Activated naive CD8-positive, alpha-beta T cell treated with anti-CD3 and anti-CD28 coated beads, Interleukin-2, amount 50 U/mL, for 24 hours (primary cell): ENCODE measurements at regions not wholly inside any gene's neighbourhood (a gene's known extent, or its start where the extent isn't known, plus 50 kb on each side); places are given as distances from the start of the nearest gene placed in this dataset.

Source experiments
- ATAC-seq: fragments of 150-1000 bp; cut with Tn5 transposase; one replicate; pipeline ENCODE4 v1.10.0; 2021
- DNase-seq: peaks from one replicate; pipeline ENCODE4 v3.0.0; 2021
- H3K27ac Mint-ChIP-seq: one replicate; pipeline ENCODE4 v1.8.0; 2021; ENCODE audit warnings: mild to moderate bottlenecking, mixed read lengths
- H3K27me3 Mint-ChIP-seq: one replicate; pipeline ENCODE4 v1.8.0; 2021; ENCODE audit warnings: mixed read lengths
- H3K36me3 Mint-ChIP-seq: one replicate; pipeline ENCODE4 v1.8.0; 2021; ENCODE audit warnings: low read depth, mixed read lengths
- H3K4me1 Mint-ChIP-seq: one replicate; pipeline ENCODE4 v1.8.0; 2021; ENCODE audit warnings: mixed read lengths
- H3K4me3 Mint-ChIP-seq: one replicate; pipeline ENCODE4 v1.8.0; 2021; ENCODE audit warnings: mild to moderate bottlenecking, moderate library complexity, mixed read lengths
- H3K9me3 Mint-ChIP-seq: one replicate; pipeline ENCODE4 v1.8.0; 2021; ENCODE audit warnings: mixed read lengths

GRCh38 chr17:73957564-73957963 is 245.9 kb upstream of the RPL38 start:
- H3K36me3 Mint-ChIP-seq, result no peaks in the 10 kb centered on the region
- H3K4me3 Mint-ChIP-seq, result no peak overlapping the region
- no peaks in the 10 kb centered on the region for H3K4me1 Mint-ChIP-seq
- ATAC-seq (no peak), DNase-seq (no peak)
- H3K27me3 Mint-ChIP-seq, result no peaks in the 10 kb centered on the region
- H3K27ac Mint-ChIP-seq, result no peak overlapping the region
- H3K9me3 Mint-ChIP-seq, result no peaks in the 10 kb centered on the region

GRCh38 chr17:73958453-73958852 is 245.0 kb upstream of the RPL38 start:
- DNase-seq (no peak), ATAC-seq (no peak)
- Mint-ChIP-seq H3K27ac (no peak overlapping the region), H3K4me3 (no peak overlapping the region), H3K4me1 (no peaks in the 10 kb centered on the region), H3K36me3 (no peaks in the 10 kb centered on the region), H3K9me3 (no peaks in the 10 kb centered on the region), H3K27me3 (no peaks in the 10 kb centered on the region)

GRCh38 chr17:73960469-73960868 is 243.0 kb upstream of the RPL38 start:
- H3K4me3 Mint-ChIP-seq, result no peak overlapping the region
- H3K27ac Mint-ChIP-seq, result no peak overlapping the region
- no peaks in the 10 kb centered on the region for H3K27me3 Mint-ChIP-seq

GRCh38 chr17:73962308-73962707 is 241.2 kb upstream of the RPL38 start:
- ATAC-seq (no peak), DNase-seq (no peak)
- Mint-ChIP-seq H3K4me3 (no peak overlapping the region), H3K9me3 (peaks cover 10% of the 10 kb centered on the region), H3K27ac (no peak overlapping the region), H3K4me1 (no peaks in the 10 kb centered on the region), H3K36me3 (peaks cover 2% of the 10 kb centered on the region), H3K27me3 (peaks cover 2% of the 10 kb centered on the region)

More at GRCh38 chr17:73960469-73960868, 243.0 kb upstream of the RPL38 start:
- peaks cover 2% of the 10 kb centered on the region for H3K36me3 Mint-ChIP-seq
- DNase-seq (no peak), ATAC-seq (no peak)
- H3K9me3 Mint-ChIP-seq, result peaks cover 10% of the 10 kb centered on the region
- no peaks in the 10 kb centered on the region for H3K4me1 Mint-ChIP-seq

- H3K27ac Mint-ChIP-seq, result no peak overlapping the region
- H3K36me3 Mint-ChIP-seq, result peaks cover 2% of the 10 kb centered on the region
- H3K4me3 Mint-ChIP-seq, result no peak overlapping the region
- ATAC-seq (no peak), DNase-seq (no peak)
- H3K9me3 Mint-ChIP-seq, result peaks cover 10% of the 10 kb centered on the region
- peaks cover 24% of the 10 kb centered on the region for H3K27me3 Mint-ChIP-seq
- no peaks in the 10 kb centered on the region for H3K4me1 Mint-ChIP-seq
Observed at GRCh38 chr17:73968680-73969079, 234.8 kb upstream of the RPL38 start.

GRCh38 chr17:73969956-73970355 is 233.5 kb upstream of the RPL38 start:
- Mint-ChIP-seq H3K4me1 (no peaks in the 10 kb centered on the region), H3K4me3 (no peak overlapping the region), H3K27ac (no peak overlapping the region), H3K36me3 (peaks cover 2% of the 10 kb centered on the region), H3K27me3 (peaks cover 24% of the 10 kb centered on the region), H3K9me3 (peaks cover 4% of the 10 kb centered on the region)
- DNase-seq, result no peak
- no peak for ATAC-seq

GRCh38 chr17:73971127-73971526 is 232.4 kb upstream of the RPL38 start:
- Mint-ChIP-seq H3K9me3 (no peaks in the 10 kb centered on the region), H3K27me3 (peaks cover 24% of the 10 kb centered on the region), H3K27ac (no peak overlapping the region), H3K36me3 (no peaks in the 10 kb centered on the region), H3K4me3 (no peak overlapping the region), H3K4me1 (no peaks in the 10 kb centered on the region)
- DNase-seq (no peak), ATAC-seq (no peak)

GRCh38 chr17:73972056-73972455 is 231.4 kb upstream of the RPL38 start:
- no peak for DNase-seq
- H3K27me3 Mint-ChIP-seq, result peaks cover 22% of the 10 kb centered on the region
- no peaks in the 10 kb centered on the region for H3K9me3 Mint-ChIP-seq
- H3K4me3 Mint-ChIP-seq, result no peak overlapping the region
- no peak for ATAC-seq
- H3K36me3 Mint-ChIP-seq, result no peaks in the 10 kb centered on the region
- H3K4me1 Mint-ChIP-seq, result no peaks in the 10 kb centered on the region
- H3K27ac Mint-ChIP-seq, result no peak overlapping the region

GRCh38 chr17:73972901-73973300 is 230.6 kb upstream of the RPL38 start:
- no peak for ATAC-seq
- Mint-ChIP-seq H3K27ac (no peak overlapping the region), H3K4me3 (no peak overlapping the region), H3K36me3 (no peaks in the 10 kb centered on the region), H3K9me3 (no peaks in the 10 kb centered on the region), H3K27me3 (peaks cover 21% of the 10 kb centered on the region), H3K4me1 (no peaks in the 10 kb centered on the region)
- no peak for DNase-seq

GRCh38 chr17:73973586-73974409 is 229.7 kb upstream of the RPL38 start:
- Mint-ChIP-seq H3K4me1 (no peaks in the 10 kb centered on the region), H3K4me3 (no peak overlapping the region), H3K27ac (no peak overlapping the region), H3K36me3 (no peaks in the 10 kb centered on the region), H3K9me3 (no peaks in the 10 kb centered on the region), H3K27me3 (peaks cover 18% of the 10 kb centered on the region)
- no peak for ATAC-seq
- no peak for DNase-seq

- Mint-ChIP-seq H3K27me3 (peaks cover 13% of the 10 kb centered on the region), H3K4me3 (no peak overlapping the region)
Observed at GRCh38 chr17:73974536-73974935, 228.9 kb upstream of the RPL38 start.

GRCh38 chr17:73976147-73976546 is 227.3 kb upstream of the RPL38 start:
- no peak for ATAC-seq
- H3K9me3 Mint-ChIP-seq, result no peaks in the 10 kb centered on the region
- H3K4me1 Mint-ChIP-seq, result no peaks in the 10 kb centered on the region
- H3K27ac Mint-ChIP-seq, result no peak overlapping the region
- DNase-seq, result no peak
- H3K4me3 Mint-ChIP-seq, result no peak overlapping the region
- H3K27me3 Mint-ChIP-seq, result peaks cover 5% of the 10 kb centered on the region
- H3K36me3 Mint-ChIP-seq, result no peaks in the 10 kb centered on the region

More at GRCh38 chr17:73974536-73974935, 228.9 kb upstream of the RPL38 start:
- no peak overlapping the region for H3K27ac Mint-ChIP-seq
- DNase-seq, result no peak
- H3K36me3 Mint-ChIP-seq, result no peaks in the 10 kb centered on the region
- ATAC-seq, result no peak
- no peaks in the 10 kb centered on the region for H3K9me3 Mint-ChIP-seq
- no peaks in the 10 kb centered on the region for H3K4me1 Mint-ChIP-seq

- DNase-seq, result no peak
- no peak for ATAC-seq
- no peak overlapping the region for H3K4me3 Mint-ChIP-seq
- H3K4me1 Mint-ChIP-seq, result no peaks in the 10 kb centered on the region
- H3K9me3 Mint-ChIP-seq, result no peaks in the 10 kb centered on the region
- peaks cover 5% of the 10 kb centered on the region for H3K27me3 Mint-ChIP-seq
- H3K36me3 Mint-ChIP-seq, result no peaks in the 10 kb centered on the region
- H3K27ac Mint-ChIP-seq, result no peak overlapping the region
Observed at GRCh38 chr17:73976676-73977521, 226.6 kb upstream of the RPL38 start.

GRCh38 chr17:73980517-73980916 is 223.0 kb upstream of the RPL38 start:
- H3K27ac Mint-ChIP-seq, result no peak overlapping the region
- H3K4me1 Mint-ChIP-seq, result peaks cover 8% of the 10 kb centered on the region
- no peak overlapping the region for H3K4me3 Mint-ChIP-seq
- ATAC-seq (no peak), DNase-seq (no peak)
- H3K27me3 Mint-ChIP-seq, result peaks cover 3% of the 10 kb centered on the region
- H3K9me3 Mint-ChIP-seq, result no peaks in the 10 kb centered on the region
- H3K36me3 Mint-ChIP-seq, result no peaks in the 10 kb centered on the region

GRCh38 chr17:73982871-73983270 is 220.6 kb upstream of the RPL38 start:
- H3K4me3 Mint-ChIP-seq, result no peak overlapping the region
- no peak for DNase-seq
- no peaks in the 10 kb centered on the region for H3K36me3 Mint-ChIP-seq
- H3K27me3 Mint-ChIP-seq, result peaks cover 3% of the 10 kb centered on the region
- H3K9me3 Mint-ChIP-seq, result no peaks in the 10 kb centered on the region
- peaks cover 8% of the 10 kb centered on the region for H3K4me1 Mint-ChIP-seq
- ATAC-seq, result no peak
- H3K27ac Mint-ChIP-seq, result no peak overlapping the region
